Epidermal melanocyte (primary cell): ENCODE measurements at regions not wholly inside any gene's neighbourhood (a gene's known extent, or its start where the extent isn't known, plus 50 kb on each side); places are given as distances from the start of the nearest gene placed in this dataset.

Source experiments
- DNase-seq: peaks from one replicate; pipeline ENCODE4 v3.0.0; 2011; ENCODE audit warnings: low spot score; ENCODE audit not compliant: insufficient read length

GRCh38 chr17:72594248-72594647 is 473.4 kb downstream of the SOX9 start:
- DNase-seq, result no peak
